Breast epithelium (tissue), 3 donors: ENCODE measurements at regions not wholly inside any gene's neighbourhood (a gene's known extent, or its start where the extent isn't known, plus 50 kb on each side); places are given as distances from the start of the nearest gene placed in this dataset.

ENCODE experiments used
- POLR2A ChIP-seq: fragments of 450-650 bp; IDR thresholded peaks from one replicate; pipeline ENCODE4 v1.6.1; 2016; ENCODE audit warnings: antibody characterized with exemption, mild to moderate bottlenecking, moderate library complexity
- TF ChIP-seq, protein P1 (sequence below), 3 donors: fragments of 450-650 bp; IDR thresholded peaks; one replicate each; pipeline ENCODE4 v1.5.1; 2016 to 2017; ENCODE audit warnings: antibody characterized with exemption in 3 of 3, mild to moderate bottlenecking in 3 of 3, moderate library complexity in 3 of 3

- TF ChIP-seq, protein P1, sequence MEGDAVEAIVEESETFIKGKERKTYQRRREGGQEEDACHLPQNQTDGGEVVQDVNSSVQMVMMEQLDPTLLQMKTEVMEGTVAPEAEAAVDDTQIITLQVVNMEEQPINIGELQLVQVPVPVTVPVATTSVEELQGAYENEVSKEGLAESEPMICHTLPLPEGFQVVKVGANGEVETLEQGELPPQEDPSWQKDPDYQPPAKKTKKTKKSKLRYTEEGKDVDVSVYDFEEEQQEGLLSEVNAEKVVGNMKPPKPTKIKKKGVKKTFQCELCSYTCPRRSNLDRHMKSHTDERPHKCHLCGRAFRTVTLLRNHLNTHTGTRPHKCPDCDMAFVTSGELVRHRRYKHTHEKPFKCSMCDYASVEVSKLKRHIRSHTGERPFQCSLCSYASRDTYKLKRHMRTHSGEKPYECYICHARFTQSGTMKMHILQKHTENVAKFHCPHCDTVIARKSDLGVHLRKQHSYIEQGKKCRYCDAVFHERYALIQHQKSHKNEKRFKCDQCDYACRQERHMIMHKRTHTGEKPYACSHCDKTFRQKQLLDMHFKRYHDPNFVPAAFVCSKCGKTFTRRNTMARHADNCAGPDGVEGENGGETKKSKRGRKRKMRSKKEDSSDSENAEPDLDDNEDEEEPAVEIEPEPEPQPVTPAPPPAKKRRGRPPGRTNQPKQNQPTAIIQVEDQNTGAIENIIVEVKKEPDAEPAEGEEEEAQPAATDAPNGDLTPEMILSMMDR (IDR thresholded peaks at IDR 0.05) = no peak
- no peak for TF ChIP-seq POLR2A
Observed at GRCh38 chr16:49089533-49089932, 192.1 kb downstream of the CBLN1 start.
